Epithelial cell of esophagus (primary cell): ENCODE measurements at regions not wholly inside any gene's neighbourhood (a gene's known extent, or its start where the extent isn't known, plus 50 kb on each side); places are given as distances from the start of the nearest gene placed in this dataset.

Experiments used
- DNase-seq: peaks from one replicate; pipeline ENCODE4 v3.0.0; 2010; ENCODE audit warnings: low read depth
- H3K4me3 ChIP-seq: 2 replicates; pipeline ENCODE4 v1.5.1; 2011; ENCODE audit warnings: mild to moderate bottlenecking, low read length, control low read depth
- CTCF ChIP-seq: IDR thresholded peaks from 2 replicates; pipeline ENCODE4 v1.5.1; 2011; ENCODE audit warnings: low read depth, mild to moderate bottlenecking, low read length, control low read depth, inconsistent platforms; ENCODE audit not compliant: insufficient read depth; ENCODE audit errors: missing control alignments

- no peak for DNase-seq
- H3K4me3 ChIP-seq = no peak overlapping the region
- no peak for TF ChIP-seq CTCF
Measured at GRCh38 chr3:132781922-132782321, 59.7 kb upstream of the NPHP3 start.

GRCh38 chr3:132777171-132777570 is 55.0 kb upstream of the NPHP3 start:
- no peak overlapping the region for H3K4me3 ChIP-seq
- no peak for TF ChIP-seq CTCF
- no peak for DNase-seq

- no peak overlapping the region for H3K4me3 ChIP-seq
- DNase-seq = peak; percentile 11
- no peak for TF ChIP-seq CTCF
Measured at GRCh38 chr3:132773071-132773619, 50.9 kb upstream of the NPHP3 start.

- no peak for TF ChIP-seq CTCF
- H3K4me3 ChIP-seq = no peak overlapping the region
- DNase-seq = no peak
Measured at GRCh38 chr3:132772252-132772651, 50.0 kb upstream of the NPHP3 start.
